Hematopoietic multipotent progenitor cell treated with erythropoietin and hydrocortisone succinate and interleukin-3 and kit ligand, for 6 days (in vitro differentiated cells): ENCODE measurements at regions not wholly inside any gene's neighbourhood (a gene's known extent, or its start where the extent isn't known, plus 50 kb on each side); places are given as distances from the start of the nearest gene placed in this dataset.
"Not testable (repeated sequence)": the region's sequence is repeated elsewhere in the genome, so short reads cannot be mapped to it uniquely, and the experiment has no call there.

Source experiments
- DNase-seq: peaks from one replicate; pipeline ENCODE4 v3.0.0-alpha.2; 2015

- no peak for DNase-seq
Measured at GRCh38 chr20:5696011-5696559, 54.1 kb upstream of the SHLD1 start.

- DNase-seq, result no peak
Measured at GRCh38 chr20:5691918-5692618, 58.1 kb upstream of the SHLD1 start.

GRCh38 chr20:5689463-5689862, 60.7 kb upstream of the SHLD1 start:
- no peak for DNase-seq

- DNase-seq, result no peak
Measured at GRCh38 chr20:5688431-5688972, 61.7 kb upstream of the SHLD1 start.

GRCh38 chr20:5687884-5688283, 62.3 kb upstream of the SHLD1 start:
- DNase-seq, result no peak

- DNase-seq, result no peak
Measured at GRCh38 chr20:5686384-5687105, 63.7 kb upstream of the SHLD1 start.

- DNase-seq, result not testable (repeated sequence)
Measured at GRCh38 chr20:5682556-5682955, 67.6 kb upstream of the SHLD1 start.

- no peak for DNase-seq
Measured at GRCh38 chr20:5680192-5680591, 69.4 kb upstream of the GPCPD1 start.

- no peak for DNase-seq
Measured at GRCh38 chr20:5678777-5679176, 68.0 kb upstream of the GPCPD1 start.

GRCh38 chr20:5677944-5678343, 67.1 kb upstream of the GPCPD1 start:
- DNase-seq, result not testable (repeated sequence)

GRCh38 chr20:5677389-5677788, 66.6 kb upstream of the GPCPD1 start:
- no peak for DNase-seq

GRCh38 chr20:5675103-5676091, 64.6 kb upstream of the GPCPD1 start:
- DNase-seq, result peak; percentile 97

GRCh38 chr20:5674176-5674660, 63.4 kb upstream of the GPCPD1 start:
- DNase-seq, result peak; percentile 79

- no peak for DNase-seq
Measured at GRCh38 chr20:5670874-5671273, 60.1 kb upstream of the GPCPD1 start.

- no peak for DNase-seq
Measured at GRCh38 chr20:5670036-5670536, 59.3 kb upstream of the GPCPD1 start.

- no peak for DNase-seq
Measured at GRCh38 chr20:5668529-5668868, 57.7 kb upstream of the GPCPD1 start.

GRCh38 chr20:5667705-5668528, 57.1 kb upstream of the GPCPD1 start:
- no peak for DNase-seq

GRCh38 chr20:5665417-5665816, 54.6 kb upstream of the GPCPD1 start:
- no peak for DNase-seq

GRCh38 chr20:5663396-5663795, 52.6 kb upstream of the GPCPD1 start:
- no peak for DNase-seq

GRCh38 chr20:5662769-5663168, 52.0 kb upstream of the GPCPD1 start:
- peak; percentile 64 for DNase-seq

GRCh38 chr20:5660756-5661155, 50.0 kb upstream of the GPCPD1 start:
- DNase-seq, result not testable (repeated sequence)
